ENCODE measurements at regions not wholly inside any gene's neighbourhood (a gene's known extent, or its start where the extent isn't known, plus 50 kb on each side); places are given as distances from the start of the nearest gene placed in this dataset.

DNA sequence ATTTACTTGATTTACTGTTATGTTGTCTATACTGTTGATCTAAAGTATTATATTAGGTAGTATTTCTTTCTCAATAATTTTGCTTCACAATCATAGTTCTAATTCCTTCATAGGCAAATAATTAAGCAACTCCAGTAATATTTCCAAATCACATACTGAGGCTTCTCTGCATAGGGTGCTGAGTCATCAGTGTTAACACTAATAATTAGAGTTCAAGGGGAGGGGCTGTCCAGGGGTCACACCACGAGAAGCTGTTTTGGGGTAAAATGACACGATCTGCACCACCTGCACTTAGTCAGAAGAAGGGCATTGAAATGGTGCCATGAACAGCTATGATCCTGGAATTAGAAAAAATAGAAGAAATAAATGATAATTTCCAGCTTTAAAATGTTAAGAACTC is 1230.9 kb upstream of the SLC10A2 start:
- TF ChIP-seq, protein P1, sequence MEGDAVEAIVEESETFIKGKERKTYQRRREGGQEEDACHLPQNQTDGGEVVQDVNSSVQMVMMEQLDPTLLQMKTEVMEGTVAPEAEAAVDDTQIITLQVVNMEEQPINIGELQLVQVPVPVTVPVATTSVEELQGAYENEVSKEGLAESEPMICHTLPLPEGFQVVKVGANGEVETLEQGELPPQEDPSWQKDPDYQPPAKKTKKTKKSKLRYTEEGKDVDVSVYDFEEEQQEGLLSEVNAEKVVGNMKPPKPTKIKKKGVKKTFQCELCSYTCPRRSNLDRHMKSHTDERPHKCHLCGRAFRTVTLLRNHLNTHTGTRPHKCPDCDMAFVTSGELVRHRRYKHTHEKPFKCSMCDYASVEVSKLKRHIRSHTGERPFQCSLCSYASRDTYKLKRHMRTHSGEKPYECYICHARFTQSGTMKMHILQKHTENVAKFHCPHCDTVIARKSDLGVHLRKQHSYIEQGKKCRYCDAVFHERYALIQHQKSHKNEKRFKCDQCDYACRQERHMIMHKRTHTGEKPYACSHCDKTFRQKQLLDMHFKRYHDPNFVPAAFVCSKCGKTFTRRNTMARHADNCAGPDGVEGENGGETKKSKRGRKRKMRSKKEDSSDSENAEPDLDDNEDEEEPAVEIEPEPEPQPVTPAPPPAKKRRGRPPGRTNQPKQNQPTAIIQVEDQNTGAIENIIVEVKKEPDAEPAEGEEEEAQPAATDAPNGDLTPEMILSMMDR (IDR thresholded peaks at IDR 0.05): no peak
- no peak for DNase-seq (ENCODE audit: low spot score)
- ATAC-seq (ENCODE audit: low FRiP score): peak; percentile 28

DNA sequence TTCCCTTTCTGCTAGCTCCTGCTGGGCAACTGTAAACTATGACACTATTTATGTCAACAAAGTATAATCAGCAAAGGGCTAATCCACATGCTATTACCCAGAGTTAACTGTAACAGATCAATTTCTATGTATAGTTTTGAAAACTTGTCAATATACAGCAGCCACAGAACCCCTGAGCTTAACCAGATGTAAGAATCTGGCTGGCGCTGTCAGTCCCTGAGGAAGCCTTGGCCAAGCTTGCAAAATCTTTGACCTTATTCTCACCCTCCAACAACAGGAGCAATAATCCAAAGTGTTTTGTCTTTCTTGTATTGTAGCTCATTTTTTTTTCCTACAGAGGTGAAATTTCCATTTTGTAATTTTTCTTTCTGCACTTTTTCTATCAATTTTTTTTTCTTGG is 1230.1 kb upstream of the SLC10A2 start:
- ATAC-seq (ENCODE audit: low FRiP score) (no peak), DNase-seq (ENCODE audit: low spot score) (no peak)
- TF ChIP-seq, protein P1 (IDR thresholded peaks at IDR 0.05): no peak

DNA sequence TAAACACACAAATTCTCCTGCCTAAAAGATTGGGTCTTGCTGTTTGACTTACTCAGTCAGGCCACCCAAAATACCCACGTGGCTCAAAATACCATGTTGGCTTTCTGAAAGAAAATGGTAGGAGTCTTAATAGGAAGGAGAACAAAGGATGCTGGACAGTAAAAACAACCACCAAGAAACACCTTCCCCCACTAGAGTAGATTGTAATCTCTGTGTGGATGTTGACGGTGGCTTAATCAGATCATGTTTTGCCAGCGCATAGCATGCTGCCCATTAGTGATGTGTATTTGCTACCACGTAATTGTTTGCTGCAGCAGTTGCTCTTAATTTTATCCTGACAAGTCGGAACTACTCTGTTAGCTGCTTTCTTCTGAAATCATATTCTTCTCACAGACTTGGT is 1229.3 kb upstream of the SLC10A2 start:
- TF ChIP-seq, protein P1 (IDR thresholded peaks at IDR 0.05): no peak
- DNase-seq (ENCODE audit: low spot score): no peak
- ATAC-seq (ENCODE audit: low FRiP score): no peak

DNA sequence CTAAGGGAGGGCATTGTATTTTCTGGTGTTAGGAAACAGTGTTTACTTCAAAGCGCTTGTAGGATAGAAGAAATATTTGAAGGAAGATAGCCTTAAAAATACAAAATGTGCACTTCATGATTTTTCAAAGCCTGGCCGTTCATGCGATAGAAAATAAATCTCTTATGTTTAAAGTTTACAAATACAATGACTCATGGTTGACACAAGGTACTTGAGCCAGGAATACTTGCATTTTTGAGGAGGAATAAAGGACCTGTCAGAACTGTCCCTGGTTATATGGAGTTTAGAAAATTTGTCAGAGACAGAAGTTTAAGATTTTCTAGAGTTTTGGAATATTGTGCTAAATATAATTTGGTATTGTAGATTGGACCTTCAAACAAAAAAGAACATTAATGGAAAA is 1223.2 kb upstream of the SLC10A2 start:
- ATAC-seq (ENCODE audit: low FRiP score) (no peak), DNase-seq (ENCODE audit: low spot score) (no peak)
- TF ChIP-seq, protein P1 (IDR thresholded peaks at IDR 0.05): no peak

DNA sequence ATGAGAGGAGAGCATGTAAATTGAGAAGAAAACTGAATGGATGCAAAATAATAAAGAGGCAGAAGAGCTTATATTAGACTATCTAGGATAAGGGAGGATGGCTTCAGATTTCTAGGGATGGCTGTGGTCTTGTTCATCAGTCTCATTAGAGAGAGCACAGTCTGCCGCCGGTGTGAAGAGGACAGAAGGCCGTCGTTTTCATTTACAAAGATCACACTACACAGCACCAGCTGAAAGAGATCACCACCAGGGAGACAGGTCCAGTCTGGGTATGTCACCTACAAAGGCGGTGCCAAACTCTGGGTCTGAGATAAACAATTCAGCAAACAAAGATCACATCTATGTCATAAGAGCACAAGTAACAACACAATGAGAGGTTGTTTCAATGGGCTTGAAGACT is 1222.3 kb upstream of the SLC10A2 start:
- ATAC-seq (ENCODE audit: low FRiP score) (no peak), DNase-seq (ENCODE audit: low spot score) (no peak)
- TF ChIP-seq, protein P1 (IDR thresholded peaks at IDR 0.05): no peak

DNA sequence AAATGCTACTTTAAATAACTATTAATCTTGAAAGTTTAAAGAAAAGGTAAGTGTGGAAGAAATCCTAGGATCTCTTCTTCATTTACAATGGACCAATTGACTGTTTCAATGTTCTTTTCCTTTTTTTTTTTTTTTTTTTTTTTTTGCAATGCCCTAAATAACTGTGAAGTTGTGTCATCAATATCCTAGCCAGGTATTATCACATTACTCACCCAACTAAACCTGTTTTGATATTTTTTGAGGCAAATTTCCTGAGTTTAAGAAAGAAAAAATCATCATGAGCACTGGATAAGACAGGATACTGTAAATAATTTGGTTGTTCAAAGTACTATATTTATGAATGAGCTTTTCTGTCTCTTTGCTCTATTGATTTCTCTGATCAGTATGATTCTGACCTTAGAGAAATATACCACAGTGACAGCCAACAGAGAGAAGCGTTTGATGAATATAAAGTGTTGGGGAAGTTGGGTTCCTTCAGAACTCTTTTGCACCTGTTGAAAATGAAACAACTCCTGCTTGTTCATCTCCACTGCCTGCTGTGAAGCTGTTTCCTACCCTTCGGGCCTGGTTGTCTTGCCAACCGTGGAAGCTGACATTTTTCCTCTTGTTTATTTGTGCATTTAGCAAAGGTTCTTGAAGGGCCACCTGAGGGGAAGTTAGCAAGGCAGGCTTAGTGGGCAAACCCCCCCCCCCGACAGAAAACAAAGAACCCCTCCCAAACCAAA is 1220.5 kb upstream of the SLC10A2 start:
- no peak for ATAC-seq (ENCODE audit: low FRiP score)
- TF ChIP-seq, protein P1 (IDR thresholded peaks at IDR 0.05): no peak
- DNase-seq (ENCODE audit: low spot score): no peak

DNA sequence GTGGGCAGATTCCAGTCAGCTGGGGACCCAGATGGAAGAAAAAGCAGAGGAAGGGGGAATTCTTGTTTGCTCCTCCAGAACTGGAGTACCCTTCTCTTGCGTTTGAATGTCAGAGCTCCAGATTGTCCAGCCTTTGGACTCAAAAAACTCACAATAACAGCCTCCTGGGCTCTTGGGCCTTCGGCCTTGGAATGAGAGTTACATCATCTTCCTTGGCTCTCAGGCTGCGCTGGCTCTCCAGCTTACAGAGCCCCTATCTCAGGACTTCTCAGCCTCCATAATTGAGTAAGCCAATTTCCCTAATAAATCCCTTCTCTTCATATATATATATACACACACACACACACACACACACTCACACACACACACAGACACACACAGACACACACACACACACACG is 1215.7 kb upstream of the SLC10A2 start:
- DNase-seq (ENCODE audit: low spot score) (no peak), ATAC-seq (ENCODE audit: low FRiP score) (no peak)
- TF ChIP-seq, protein P1 (IDR thresholded peaks at IDR 0.05): no peak

Data from omental fat pad (tissue), 3 donors.